Liver (tissue), 3 donors: ENCODE measurements at regions not wholly inside any gene's neighbourhood (a gene's known extent, or its start where the extent isn't known, plus 50 kb on each side); places are given as distances from the start of the nearest gene placed in this dataset.

ENCODE experiments used
- FOXA1 ChIP-seq: IDR thresholded peaks from 2 replicates; pipeline ENCODE4 v1.6.1; 2016; ENCODE audit warnings: antibody characterized with exemption
- GABPA ChIP-seq, 2 donors: IDR thresholded peaks in 1 of 2; conservative IDR thresholded peaks in 1 of 2; 2 replicates each; pipeline ENCODE4 v1.6.1; 2016; ENCODE audit warnings: antibody characterized with exemption in 2 of 2, mild to moderate bottlenecking in 1 of 2, moderate library complexity in 1 of 2
- JUND ChIP-seq, 2 donors: IDR thresholded peaks; 2 replicates each; pipeline ENCODE4 v1.6.1; 2016; ENCODE audit warnings: antibody characterized with exemption in 2 of 2
- NR2F2 ChIP-seq: IDR thresholded peaks from 2 replicates; pipeline ENCODE4 v1.6.1; 2016; ENCODE audit warnings: antibody characterized with exemption
- RAD21 ChIP-seq, 2 donors: IDR thresholded peaks; 2 replicates each; pipeline ENCODE4 v1.6.1; 2016; ENCODE audit warnings: antibody characterized with exemption in 2 of 2, mild to moderate bottlenecking in 2 of 2
- REST ChIP-seq: IDR thresholded peaks from 2 replicates; pipeline ENCODE4 v1.6.1; 2016; ENCODE audit warnings: antibody characterized with exemption, mild to moderate bottlenecking
- SP1 ChIP-seq: IDR thresholded peaks from 2 replicates; pipeline ENCODE4 v1.6.1; 2018; ENCODE audit warnings: antibody characterized with exemption, mild to moderate bottlenecking
- TAF1 ChIP-seq: conservative IDR thresholded peaks from 2 replicates; pipeline ENCODE4 v1.6.1; 2016; ENCODE audit warnings: antibody characterized with exemption, mild to moderate bottlenecking
- YY1 ChIP-seq: IDR thresholded peaks from 2 replicates; pipeline ENCODE4 v1.6.1; 2016; ENCODE audit warnings: antibody characterized with exemption, mild to moderate bottlenecking
- TF ChIP-seq, protein P1 (sequence below): fragments of 150-350 bp; IDR thresholded peaks from 2 replicates; pipeline ENCODE4 v1.5.1; 2017; ENCODE audit warnings: improper control_type of control experiment, low read depth, low read length; ENCODE audit not compliant: missing input control
- TF ChIP-seq, protein P2 (sequence below): IDR thresholded peaks from 2 replicates; pipeline ENCODE4 v1.6.1; 2016; ENCODE audit warnings: antibody characterized with exemption
- TF ChIP-seq, protein P3 (sequence below): IDR thresholded peaks from 2 replicates; pipeline ENCODE4 v1.6.1; 2016; ENCODE audit warnings: antibody characterized with exemption
- donor health status: healthy.
- donor health status: healthy.

- TF ChIP-seq, protein P1, sequence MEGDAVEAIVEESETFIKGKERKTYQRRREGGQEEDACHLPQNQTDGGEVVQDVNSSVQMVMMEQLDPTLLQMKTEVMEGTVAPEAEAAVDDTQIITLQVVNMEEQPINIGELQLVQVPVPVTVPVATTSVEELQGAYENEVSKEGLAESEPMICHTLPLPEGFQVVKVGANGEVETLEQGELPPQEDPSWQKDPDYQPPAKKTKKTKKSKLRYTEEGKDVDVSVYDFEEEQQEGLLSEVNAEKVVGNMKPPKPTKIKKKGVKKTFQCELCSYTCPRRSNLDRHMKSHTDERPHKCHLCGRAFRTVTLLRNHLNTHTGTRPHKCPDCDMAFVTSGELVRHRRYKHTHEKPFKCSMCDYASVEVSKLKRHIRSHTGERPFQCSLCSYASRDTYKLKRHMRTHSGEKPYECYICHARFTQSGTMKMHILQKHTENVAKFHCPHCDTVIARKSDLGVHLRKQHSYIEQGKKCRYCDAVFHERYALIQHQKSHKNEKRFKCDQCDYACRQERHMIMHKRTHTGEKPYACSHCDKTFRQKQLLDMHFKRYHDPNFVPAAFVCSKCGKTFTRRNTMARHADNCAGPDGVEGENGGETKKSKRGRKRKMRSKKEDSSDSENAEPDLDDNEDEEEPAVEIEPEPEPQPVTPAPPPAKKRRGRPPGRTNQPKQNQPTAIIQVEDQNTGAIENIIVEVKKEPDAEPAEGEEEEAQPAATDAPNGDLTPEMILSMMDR: no peak
- TF ChIP-seq, protein P2, sequence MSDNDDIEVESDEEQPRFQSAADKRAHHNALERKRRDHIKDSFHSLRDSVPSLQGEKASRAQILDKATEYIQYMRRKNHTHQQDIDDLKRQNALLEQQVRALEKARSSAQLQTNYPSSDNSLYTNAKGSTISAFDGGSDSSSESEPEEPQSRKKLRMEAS: no peak
- TF ChIP-seq SP1 (no peak), TAF1 (no peak), REST (no peak), FOXA1 (no peak), JUND (IDR thresholded peaks at IDR 0.05) (no peak), GABPA (IDR thresholded peaks at IDR 0.05 in 1 of 2, conservative IDR thresholded peaks at IDR 0.05 in 1 of 2) (no peak), RAD21 (IDR thresholded peaks at IDR 0.05) (no peak), YY1 (no peak), NR2F2 (no peak)
- TF ChIP-seq, protein P3, sequence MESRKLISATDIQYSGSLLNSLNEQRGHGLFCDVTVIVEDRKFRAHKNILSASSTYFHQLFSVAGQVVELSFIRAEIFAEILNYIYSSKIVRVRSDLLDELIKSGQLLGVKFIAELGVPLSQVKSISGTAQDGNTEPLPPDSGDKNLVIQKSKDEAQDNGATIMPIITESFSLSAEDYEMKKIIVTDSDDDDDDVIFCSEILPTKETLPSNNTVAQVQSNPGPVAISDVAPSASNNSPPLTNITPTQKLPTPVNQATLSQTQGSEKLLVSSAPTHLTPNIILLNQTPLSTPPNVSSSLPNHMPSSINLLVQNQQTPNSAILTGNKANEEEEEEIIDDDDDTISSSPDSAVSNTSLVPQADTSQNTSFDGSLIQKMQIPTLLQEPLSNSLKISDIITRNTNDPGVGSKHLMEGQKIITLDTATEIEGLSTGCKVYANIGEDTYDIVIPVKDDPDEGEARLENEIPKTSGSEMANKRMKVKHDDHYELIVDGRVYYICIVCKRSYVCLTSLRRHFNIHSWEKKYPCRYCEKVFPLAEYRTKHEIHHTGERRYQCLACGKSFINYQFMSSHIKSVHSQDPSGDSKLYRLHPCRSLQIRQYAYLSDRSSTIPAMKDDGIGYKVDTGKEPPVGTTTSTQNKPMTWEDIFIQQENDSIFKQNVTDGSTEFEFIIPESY: no peak
Measured at GRCh38 chr13:73757481-73758233, 376.5 kb downstream of the KLF12 start.
